ENCODE measurements at regions not wholly inside any gene's neighbourhood (a gene's known extent, or its start where the extent isn't known, plus 50 kb on each side); places are given as distances from the start of the nearest gene placed in this dataset.

DNA sequence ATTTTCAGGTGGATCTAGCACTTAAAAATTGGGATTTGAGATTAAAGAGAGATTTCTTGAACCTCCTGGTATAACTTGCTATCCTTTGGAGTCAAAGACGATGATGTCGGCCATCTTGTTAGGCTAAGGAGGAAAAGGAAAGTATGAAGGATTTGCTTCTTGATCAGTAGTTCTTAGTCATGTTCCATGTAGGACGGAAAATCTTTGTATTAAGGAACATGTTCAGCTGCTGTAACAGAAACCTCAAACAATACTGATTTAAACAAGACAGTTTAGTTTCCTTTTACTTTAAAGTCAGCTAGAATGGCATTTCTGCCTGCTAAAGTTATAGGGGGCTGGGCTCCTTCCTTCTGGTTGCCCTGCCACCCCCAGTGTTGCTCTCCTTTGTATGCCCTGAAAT is 56.4 kb upstream of the MGAT5 start:
- TF ChIP-seq, protein P1, sequence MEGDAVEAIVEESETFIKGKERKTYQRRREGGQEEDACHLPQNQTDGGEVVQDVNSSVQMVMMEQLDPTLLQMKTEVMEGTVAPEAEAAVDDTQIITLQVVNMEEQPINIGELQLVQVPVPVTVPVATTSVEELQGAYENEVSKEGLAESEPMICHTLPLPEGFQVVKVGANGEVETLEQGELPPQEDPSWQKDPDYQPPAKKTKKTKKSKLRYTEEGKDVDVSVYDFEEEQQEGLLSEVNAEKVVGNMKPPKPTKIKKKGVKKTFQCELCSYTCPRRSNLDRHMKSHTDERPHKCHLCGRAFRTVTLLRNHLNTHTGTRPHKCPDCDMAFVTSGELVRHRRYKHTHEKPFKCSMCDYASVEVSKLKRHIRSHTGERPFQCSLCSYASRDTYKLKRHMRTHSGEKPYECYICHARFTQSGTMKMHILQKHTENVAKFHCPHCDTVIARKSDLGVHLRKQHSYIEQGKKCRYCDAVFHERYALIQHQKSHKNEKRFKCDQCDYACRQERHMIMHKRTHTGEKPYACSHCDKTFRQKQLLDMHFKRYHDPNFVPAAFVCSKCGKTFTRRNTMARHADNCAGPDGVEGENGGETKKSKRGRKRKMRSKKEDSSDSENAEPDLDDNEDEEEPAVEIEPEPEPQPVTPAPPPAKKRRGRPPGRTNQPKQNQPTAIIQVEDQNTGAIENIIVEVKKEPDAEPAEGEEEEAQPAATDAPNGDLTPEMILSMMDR (IDR thresholded peaks at IDR 0.05; ENCODE audit: low read depth, low read length, poor library complexity, severe bottlenecking), result no peak
- TF ChIP-seq EZH2phosphoT487 (IDR thresholded peaks at IDR 0.05; ENCODE audit: borderline replicate concordance, low read length), result no peak

Measured in DOHH2 (cell line).